Transverse colon (tissue), 4 donors: ENCODE measurements at regions not wholly inside any gene's neighbourhood (a gene's known extent, or its start where the extent isn't known, plus 50 kb on each side); places are given as distances from the start of the nearest gene placed in this dataset.

Experiments
- DNase-seq: peaks from one replicate; pipeline ENCODE4 v3.0.0-alpha.2; 2019
- H3K27ac ChIP-seq, 4 donors: fragments of 200-600 bp; sonication (generic); 2 replicates each; pipeline ENCODE4 v1.5.1; 2016 to 2018; ENCODE audit warnings: inconsistent platforms in 4 of 4
- H3K27me3 ChIP-seq: fragments of 200-600 bp; sonication (generic); 2 replicates; pipeline ENCODE4 v1.5.1; 2017; ENCODE audit warnings: inconsistent platforms
- H3K36me3 ChIP-seq, 4 donors: fragments of 200-600 bp; sonication (generic); 2 replicates each; pipeline ENCODE4 v1.5.1; 2017 to 2019; ENCODE audit warnings: inconsistent platforms in 4 of 4
- H3K4me1 ChIP-seq, 4 donors: fragments of 200-600 bp; sonication (generic); 2 replicates each; pipeline ENCODE4 v1.5.1; 2017 to 2020; ENCODE audit warnings: inconsistent platforms in 4 of 4
- H3K4me3 ChIP-seq, 4 donors: fragments of 200-600 bp; sonication (generic); 1 replicate in 1 of 4; 2 replicates in 3 of 4; pipeline versions ENCODE4 v1.5.1 to v1.6.1; 2017 to 2019; ENCODE audit warnings: inconsistent platforms in 4 of 4
- H3K9me3 ChIP-seq, 2 donors: fragments of 200-600 bp; sonication (generic); 2 replicates each; pipeline ENCODE4 v1.5.1; 2017 to 2019; ENCODE audit warnings: inconsistent platforms in 2 of 2
- CTCF ChIP-seq, 5 experiments: fragments of 200-600 bp in 3 of 5; fragments of 450-650 bp in 2 of 5; sonication (generic) in 3 of 5; IDR thresholded peaks; 1 replicate in 2 of 5; 2 replicates in 3 of 5; pipeline ENCODE4 v1.5.1; 2016 to 2017; ENCODE audit warnings: antibody characterized with exemption in 5 of 5, inconsistent platforms in 3 of 5, mild to moderate bottlenecking in 2 of 5, moderate library complexity in 1 of 5
- EP300 ChIP-seq: sonication (generic); formaldehyde crosslinking; IDR thresholded peaks from one replicate; pipeline ENCODE4 v1.6.1; 2017; ENCODE audit warnings: antibody characterized with exemption, low read depth
- POLR2A ChIP-seq: fragments of 450-650 bp; IDR thresholded peaks from one replicate; pipeline ENCODE4 v1.6.1; 2016; ENCODE audit warnings: antibody characterized with exemption, mild to moderate bottlenecking, moderate library complexity
- POLR2AphosphoS5 ChIP-seq, 3 donors: sonication (generic); formaldehyde crosslinking; IDR thresholded peaks; one replicate each; pipeline ENCODE4 v1.6.1; 2016; ENCODE audit warnings: antibody characterized with exemption in 3 of 3
- WGBS, 2 donors: methylation state at CpG; one replicate each; pipeline ENCODE4 v1.1.5; 2018; ENCODE audit warnings: low coverage in 1 of 2; 5-methylcytosine and 5-hydroxymethylcytosine counted together
- in situ Hi-C, 4 donors: fragments of 200-750 bp; cut with MboI; loops; one replicate each; pipeline versions ENCODE4 v1.15.0 to v1.15.1; 2017; ENCODE audit warnings: low sequenced_read_pairs in 3 of 4, low pct_ligation_motif_present in 1 of 4, low pct_unique_long_range_greater_than_20kb in 1 of 4
- intact Hi-C: fragments of 100-400 bp; cut with DNase I; formaldehyde crosslinking; loops from one replicate; pipeline ENCODE4 v1.15.1; 2023; ENCODE audit warnings: low total_unique reads

- intact Hi-C loops (no loop called here), in situ Hi-C loops (no loop called here)
- H3K36me3 ChIP-seq, result no peaks in the 10 kb centered on the region
- no peak for DNase-seq
- 55 to 60% methylated on average over 2 of the region's 2 CpGs for WGBS, 2 donors
- H3K4me3 ChIP-seq, result no peak overlapping the region
- no peaks in the 10 kb centered on the region for H3K27me3 ChIP-seq
- no peaks in the 10 kb centered on the region for H3K4me1 ChIP-seq
- TF ChIP-seq POLR2A (no peak), EP300 (no peak), CTCF (IDR thresholded peaks at IDR 0.05) (no peak), POLR2AphosphoS5 (IDR thresholded peaks at IDR 0.05) (no peak)
- H3K27ac ChIP-seq, result no peak overlapping the region
- H3K9me3 ChIP-seq, result no peaks in the 10 kb centered on the region
Observed at GRCh38 chr2:23111263-23111662, 273.7 kb upstream of the KLHL29 start.

GRCh38 chr2:23112517-23112916 is 272.5 kb upstream of the KLHL29 start:
- no peaks in the 10 kb centered on the region for H3K36me3 ChIP-seq
- no peaks in the 10 kb centered on the region for H3K9me3 ChIP-seq
- H3K4me1 ChIP-seq, result no peaks in the 10 kb centered on the region
- no peaks in the 10 kb centered on the region for H3K27me3 ChIP-seq
- intact Hi-C loops, result no loop called here
- H3K27ac ChIP-seq, result no peak overlapping the region
- in situ Hi-C loops, result no loop called here
- DNase-seq, result no peak
- TF ChIP-seq POLR2AphosphoS5 (IDR thresholded peaks at IDR 0.05) (no peak), CTCF (IDR thresholded peaks at IDR 0.05) (no peak), EP300 (no peak), POLR2A (no peak)
- WGBS, 2 donors, result 83 to 93% methylated on average over 5 to 6 of the region's 6 CpGs
- no peak overlapping the region for H3K4me3 ChIP-seq

GRCh38 chr2:23114299-23114698 is 270.7 kb upstream of the KLHL29 start:
- WGBS, 2 donors, result 67% methylated on average over 1 of the region's 1 CpG; no CpG with 5 or more reads in 1 of the 2 donors
- TF ChIP-seq POLR2AphosphoS5 (IDR thresholded peaks at IDR 0.05), result no peak
- no peak for TF ChIP-seq POLR2A
- no peak for TF ChIP-seq EP300
- TF ChIP-seq CTCF (IDR thresholded peaks at IDR 0.05), result no peak
- no peaks in the 10 kb centered on the region for H3K36me3 ChIP-seq
- no peaks in the 10 kb centered on the region for H3K9me3 ChIP-seq
- H3K4me1 ChIP-seq, result no peaks in the 10 kb centered on the region
- intact Hi-C loops (no loop called here), in situ Hi-C loops (no loop called here)
- DNase-seq, result no peak
- H3K27ac ChIP-seq, result no peak overlapping the region
- no peaks in the 10 kb centered on the region for H3K27me3 ChIP-seq
- no peak overlapping the region for H3K4me3 ChIP-seq

- no peak for TF ChIP-seq CTCF (IDR thresholded peaks at IDR 0.05)
- TF ChIP-seq POLR2AphosphoS5 (IDR thresholded peaks at IDR 0.05), result no peak
- no peak for TF ChIP-seq EP300
- TF ChIP-seq POLR2A, result no peak
- H3K27ac ChIP-seq, result no peak overlapping the region
- intact Hi-C loops, result no loop called here
- no peaks in the 10 kb centered on the region for H3K27me3 ChIP-seq
- no peaks in the 10 kb centered on the region for H3K36me3 ChIP-seq
- no peaks in the 10 kb centered on the region for H3K9me3 ChIP-seq
- no peak overlapping the region for H3K4me3 ChIP-seq
- H3K4me1 ChIP-seq, result peaks cover 0 to 9% (median 4%) of the 10 kb centered on the region in 4 donors
- WGBS, 2 donors, result 85 to 96% methylated on average over 5 to 9 of the region's 9 CpGs
- DNase-seq, result no peak
- in situ Hi-C loops, result no loop called here
Observed at GRCh38 chr2:23118313-23118712, 266.7 kb upstream of the KLHL29 start.
